ENCODE measurements at regions not wholly inside any gene's neighbourhood (a gene's known extent, or its start where the extent isn't known, plus 50 kb on each side); places are given as distances from the start of the nearest gene placed in this dataset.

GRCh38 chr3:71838406-71838805 lies 53.5 kb upstream of the PROK2 start:
- DNase-seq (ENCODE audit: low read depth), result no peak

Measured in stimulated activated CD4-positive, alpha-beta T cell treated with anti-CD3 and anti-CD28 coated beads, Interleukin-2, amount 100 ng/mL, for 4 hours (primary cell).